Psoas muscle (tissue), 7 donors: ENCODE measurements at regions not wholly inside any gene's neighbourhood (a gene's known extent, or its start where the extent isn't known, plus 50 kb on each side); places are given as distances from the start of the nearest gene placed in this dataset.

ENCODE experiments used
- ATAC-seq, 4 donors: fragments of 200-7000 bp; cut with Tn5 transposase; one replicate each; pipeline ENCODE4 v1.9.1; 2020; ENCODE audit warnings: moderate library complexity in 3 of 4, mild to moderate bottlenecking in 2 of 4
- DNase-seq, 2 donors: peaks; one replicate each; pipeline ENCODE4 v3.0.0-alpha.2; 2020
- H3K27ac ChIP-seq: fragments of 200-600 bp; one replicate; pipeline ENCODE4 v1.8.0; 2022
- H3K27me3 ChIP-seq, 3 donors: fragments of 200-600 bp in 1 of 3; one replicate each; pipeline versions ENCODE4 v1.6.1 to v1.8.0; 2013 to 2022; ENCODE audit warnings: low read length in 2 of 3, mild to moderate bottlenecking in 2 of 3, moderate library complexity in 1 of 3; ENCODE audit not compliant: insufficient read depth in 3 of 3
- H3K36me3 ChIP-seq, 2 donors: fragments of 200-600 bp in 1 of 2; one replicate each; pipeline versions ENCODE4 v1.6.1 to v1.8.0; 2013 to 2022; ENCODE audit warnings: low read depth in 1 of 2, mild to moderate bottlenecking in 1 of 2, moderate library complexity in 1 of 2; ENCODE audit not compliant: insufficient read depth in 1 of 2
- H3K4me1 ChIP-seq: fragments of 200-600 bp; one replicate; pipeline ENCODE4 v1.8.0; 2022
- H3K4me3 ChIP-seq: fragments of 200-600 bp; one replicate; pipeline ENCODE4 v1.8.0; 2022; ENCODE audit warnings: mild to moderate bottlenecking
- H3K9me3 ChIP-seq: fragments of 200-600 bp; one replicate; pipeline ENCODE4 v1.8.0; 2022
- CTCF ChIP-seq: fragments of 200-600 bp; IDR thresholded peaks from one replicate; pipeline ENCODE4 v1.8.0; 2022; ENCODE audit warnings: antibody characterized with exemption
- WGBS, 3 donors: extraction: QIAGEN DNeasy Blood & Tissue Kit; methylation state at CpG; one replicate each; pipeline versions ENCODE4 v1.1.6 to v1.1.7; 2013; 5-methylcytosine and 5-hydroxymethylcytosine counted together
- intact Hi-C, 2 donors: fragments of 100-400 bp; cut with DNase I; formaldehyde crosslinking; loops; one replicate each; pipeline versions ENCODE4 v1.11.0 to v1.14.2; 2022
- donor health status: healthy with polysubstance abuse.
- donor health status: DM: no; HTN: no; CAD: no; lungs with moderate emphysema.
- donor health status: Bipolar disorder and iron deficiency.
- donor health status: healthy.
- donor health status: DM: yes; HTN: yes; CAD: no.
- donor health status: DM: no; HTN: no; CAD: no.
- donor health status: DM: yes; HTN: yes; CAD: no.

- Histone ChIP-seq H3K27ac (no peak overlapping the region), H3K36me3 (no peaks in the 10 kb centered on the region), H3K9me3 (no peaks in the 10 kb centered on the region), H3K27me3 (no peaks in the 10 kb centered on the region), H3K4me1 (no peaks in the 10 kb centered on the region), H3K4me3 (no peak overlapping the region)
- DNase-seq: no peak
- 73 to 82% (median 75%) methylated on average over 5 of the region's 5 CpGs for WGBS, 3 donors
- no peak for TF ChIP-seq CTCF
- intact Hi-C loops: no loop called here
- ATAC-seq: no peak
Measured at GRCh38 chr13:24066405-24067295, 93.9 kb upstream of the SPATA13 start.

- WGBS, 3 donors: 79 to 83% (median 83%) methylated on average over 2 of the region's 2 CpGs
Measured at GRCh38 chr13:24068472-24068871, 92.0 kb upstream of the SPATA13 start.

GRCh38 chr13:24071016-24071415 is 89.5 kb upstream of the SPATA13 start:
- Histone ChIP-seq H3K27ac (no peak overlapping the region), H3K4me1 (no peaks in the 10 kb centered on the region), H3K9me3 (no peaks in the 10 kb centered on the region), H3K36me3 (no peaks in the 10 kb centered on the region), H3K4me3 (no peak overlapping the region), H3K27me3 (no peaks in the 10 kb centered on the region)
- no peak for TF ChIP-seq CTCF
- DNase-seq (no peak), ATAC-seq (no peak)
- intact Hi-C loops: no loop called here
- WGBS, 3 donors: 93 to 100% (median 96%) methylated on average over 1 of the region's 1 CpG

More at GRCh38 chr13:24068472-24068871, 92.0 kb upstream of the SPATA13 start:
- no peak overlapping the region for H3K27ac ChIP-seq
- no peaks in the 10 kb centered on the region for H3K9me3 ChIP-seq
- H3K4me1 ChIP-seq: no peaks in the 10 kb centered on the region
- no peak overlapping the region for H3K4me3 ChIP-seq
- H3K36me3 ChIP-seq: no peaks in the 10 kb centered on the region
- H3K27me3 ChIP-seq: no peaks in the 10 kb centered on the region
- DNase-seq (no peak), ATAC-seq (no peak)
- intact Hi-C loops: no loop called here
- TF ChIP-seq CTCF: no peak

- TF ChIP-seq CTCF: no peak
- ATAC-seq: no peak
- Histone ChIP-seq H3K4me1 (no peaks in the 10 kb centered on the region), H3K9me3 (no peaks in the 10 kb centered on the region), H3K27ac (no peak overlapping the region), H3K36me3 (no peaks in the 10 kb centered on the region), H3K27me3 (no peaks in the 10 kb centered on the region), H3K4me3 (no peak overlapping the region)
- DNase-seq: no peak
- intact Hi-C loops: no loop called here
- 59 to 64% (median 62%) methylated on average over 6 of the region's 6 CpGs for WGBS, 3 donors
Measured at GRCh38 chr13:24071423-24072075, 89.0 kb upstream of the SPATA13 start.
